T-helper 2 cell (primary cell): ENCODE measurements at regions not wholly inside any gene's neighbourhood (a gene's known extent, or its start where the extent isn't known, plus 50 kb on each side); places are given as distances from the start of the nearest gene placed in this dataset.
"Not testable (repeated sequence)": the region's sequence is repeated elsewhere in the genome, so short reads cannot be mapped to it uniquely, and the experiment has no call there.

ENCODE experiments used
- DNase-seq, 5 experiments: peaks; one replicate each; pipeline versions ENCODE4 v3.0.0 to v3.0.0-alpha.2; 2012 to 2022

DNA sequence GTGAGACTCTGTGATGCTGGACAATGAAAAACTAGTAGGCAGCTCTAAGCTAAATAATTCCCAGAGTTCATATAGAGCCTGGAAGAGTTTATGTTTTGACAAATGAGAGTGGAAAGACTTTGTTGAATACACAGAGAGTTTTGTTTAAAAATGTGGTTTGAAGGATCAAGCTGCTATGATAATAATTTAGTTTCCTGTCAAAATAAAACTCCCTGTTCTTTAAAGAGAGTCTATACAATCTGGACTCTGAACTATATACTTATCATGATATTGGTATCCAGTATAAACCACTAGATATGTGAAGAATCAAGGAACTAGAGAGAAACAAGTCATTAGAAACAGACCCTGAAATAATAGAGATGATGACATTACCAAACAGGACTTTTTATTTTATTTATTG is 158.6 kb downstream of the C4orf33 start:
- no peak for DNase-seq

DNA sequence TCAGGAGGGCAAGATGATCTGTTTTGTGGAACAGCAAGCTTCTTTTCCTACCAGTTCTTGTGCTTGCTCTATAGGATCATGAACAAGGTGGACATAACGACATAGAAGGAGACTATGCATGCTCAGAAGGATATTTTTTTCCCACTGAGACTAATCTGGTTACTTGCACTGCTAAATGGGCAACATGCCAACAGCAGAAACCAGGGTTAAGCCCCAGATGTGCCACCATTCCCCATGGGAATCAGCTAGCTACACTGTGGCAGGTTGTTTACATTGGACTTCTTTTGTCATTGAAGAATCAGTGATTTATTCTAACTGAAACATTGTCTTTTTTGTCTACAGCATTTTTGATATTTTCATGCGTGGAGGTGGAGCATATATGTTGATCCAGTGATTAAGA is 165.6 kb downstream of the C4orf33 start:
- no peak for DNase-seq

DNA sequence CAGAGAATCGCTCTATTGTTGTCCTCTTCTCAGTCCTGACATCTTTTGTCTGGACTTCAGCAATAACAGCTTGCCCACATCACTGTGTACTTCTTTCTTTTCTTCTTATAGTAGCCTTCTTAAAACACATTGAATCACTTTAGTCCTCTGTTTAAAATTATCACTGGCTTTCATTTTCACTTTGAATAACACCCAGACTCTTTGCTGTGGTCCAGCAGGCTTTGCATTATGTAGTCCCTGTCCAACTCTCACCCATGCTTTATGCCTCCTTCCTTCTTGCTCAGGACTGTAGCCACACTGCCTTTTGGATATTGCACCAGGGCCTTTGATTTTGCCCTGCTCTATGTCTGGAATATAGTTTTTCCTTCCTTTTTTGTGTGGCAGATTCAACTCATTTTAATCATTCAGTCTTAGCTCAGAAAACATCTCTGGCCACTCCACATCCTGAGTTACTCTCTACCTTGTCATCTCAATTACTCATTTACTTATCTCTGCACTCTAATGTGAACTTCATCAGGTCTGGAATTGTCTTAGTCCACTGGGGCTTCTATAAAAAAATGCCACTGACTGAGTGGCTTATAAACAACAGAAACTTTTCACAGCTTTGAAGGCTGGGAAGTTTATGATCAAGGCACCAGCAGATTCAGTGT is 168.2 kb downstream of the C4orf33 start:
- DNase-seq, result peak in 1 of 5 experiments; percentile 19

DNA sequence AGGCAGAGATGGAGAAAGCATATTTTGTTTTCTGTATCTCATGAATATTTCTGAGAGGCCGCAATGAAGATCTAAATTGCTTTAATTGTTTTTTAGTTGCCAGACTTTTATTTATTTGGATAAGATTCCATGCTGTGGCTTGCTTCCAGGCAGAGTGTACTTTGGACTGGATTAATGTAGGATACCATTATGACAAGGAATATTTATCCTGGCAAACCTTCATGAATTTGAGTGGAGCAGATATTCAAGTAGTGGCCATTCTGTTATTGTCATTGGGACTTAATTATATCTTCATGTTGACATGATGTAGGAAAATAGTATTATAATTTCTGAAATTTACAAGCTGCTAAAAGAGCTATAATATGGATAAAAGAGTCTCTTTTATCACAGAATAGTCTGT is 182.9 kb downstream of the C4orf33 start:
- no peak for DNase-seq

DNA sequence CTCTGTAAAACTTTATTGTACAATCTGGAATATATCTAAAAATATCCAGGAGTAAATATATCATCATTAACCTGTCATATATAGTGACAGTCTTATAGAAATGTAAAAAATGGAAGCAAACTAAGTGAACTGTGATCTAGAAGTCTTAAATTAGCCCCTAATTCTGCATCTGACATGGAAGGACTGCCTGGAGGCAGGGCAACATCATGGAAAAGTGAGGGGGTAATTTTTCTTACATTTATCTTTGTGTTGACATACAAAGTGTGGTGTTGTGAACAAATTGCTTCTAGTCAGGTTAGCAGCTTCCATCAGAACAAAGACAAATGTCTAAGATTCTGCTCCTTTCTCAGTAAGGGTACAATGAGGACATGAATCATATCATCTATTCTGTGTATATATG is 186.3 kb downstream of the C4orf33 start:
- no peak for DNase-seq

DNA sequence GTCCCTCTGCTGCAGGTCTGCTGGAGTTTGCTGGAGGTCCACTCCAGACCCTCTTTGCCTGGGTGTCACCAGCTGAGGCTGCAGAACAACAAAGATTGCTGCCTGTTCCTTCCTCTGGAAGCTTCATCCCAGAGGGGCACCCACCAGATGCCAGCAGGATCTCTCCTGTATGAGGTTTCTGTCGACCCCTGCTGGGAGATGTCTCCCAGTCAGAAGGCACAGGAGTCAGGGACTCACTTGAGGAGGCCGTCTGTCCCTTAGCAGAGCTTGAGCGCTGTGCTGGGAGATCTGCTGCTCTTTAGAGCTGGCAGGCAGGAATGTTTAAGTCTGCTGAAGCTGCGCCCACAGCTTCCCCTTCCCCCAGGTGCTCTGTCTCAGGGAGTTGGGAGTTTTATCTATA is 196.2 kb downstream of the C4orf33 start:
- not testable (repeated sequence) for DNase-seq

DNA sequence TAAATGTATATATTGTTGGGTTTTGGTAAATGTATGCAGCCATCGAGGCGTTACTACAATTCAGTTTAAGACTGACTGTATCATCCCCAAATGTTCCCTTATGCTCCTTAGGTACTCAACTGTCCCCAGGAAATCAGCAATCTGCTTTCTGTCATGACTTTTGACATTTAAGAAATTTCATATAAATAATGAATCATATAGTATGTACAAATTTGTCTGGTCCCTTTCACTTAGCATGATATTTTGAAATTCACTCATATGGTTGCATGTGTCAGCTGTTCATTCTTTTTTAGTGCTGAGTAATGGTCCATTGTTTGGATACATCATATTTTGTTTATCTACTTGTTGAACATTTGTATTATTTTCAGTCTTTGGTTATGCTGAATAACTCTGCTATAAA is 218.8 kb downstream of the C4orf33 start:
- no peak for DNase-seq

DNA sequence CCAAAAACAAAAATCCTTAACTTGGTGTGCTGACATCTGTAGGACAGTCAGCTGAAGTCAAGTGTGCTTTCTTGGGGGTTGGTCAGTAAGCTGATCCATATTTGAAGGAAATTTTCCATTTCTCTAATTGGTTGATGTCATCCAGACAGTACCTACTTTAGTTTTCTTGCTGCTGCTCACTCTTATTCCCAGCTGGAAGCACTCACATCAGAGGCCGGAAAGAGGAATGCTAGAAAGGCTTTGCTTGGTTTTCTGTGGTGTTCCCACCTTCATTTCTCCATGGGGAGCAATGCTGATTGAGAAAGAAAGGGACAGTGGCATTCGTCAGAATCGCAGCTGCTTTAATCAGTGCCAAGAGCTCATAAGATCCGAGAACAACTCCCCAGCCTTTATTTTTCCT is 227.0 kb downstream of the C4orf33 start:
- DNase-seq, result no peak

DNA sequence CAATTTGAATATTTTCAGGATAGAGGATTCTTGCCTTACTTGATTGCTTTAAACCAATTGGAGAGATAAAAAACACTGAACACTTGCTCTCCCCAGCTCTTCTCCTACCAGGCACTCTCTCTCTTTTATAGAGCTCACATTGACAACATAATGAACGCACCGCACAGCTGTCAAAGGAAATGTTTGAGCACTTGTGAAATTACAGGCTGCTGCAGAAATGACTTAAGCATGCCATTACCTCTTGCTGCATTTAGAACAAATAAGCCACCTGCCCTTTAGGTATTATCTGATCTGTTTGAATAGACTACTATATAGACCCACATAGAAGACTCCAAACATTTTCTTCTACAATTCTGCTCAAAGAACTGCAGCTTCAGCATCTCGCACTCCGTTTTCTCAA is 227.7 kb downstream of the C4orf33 start:
- no peak for DNase-seq

DNA sequence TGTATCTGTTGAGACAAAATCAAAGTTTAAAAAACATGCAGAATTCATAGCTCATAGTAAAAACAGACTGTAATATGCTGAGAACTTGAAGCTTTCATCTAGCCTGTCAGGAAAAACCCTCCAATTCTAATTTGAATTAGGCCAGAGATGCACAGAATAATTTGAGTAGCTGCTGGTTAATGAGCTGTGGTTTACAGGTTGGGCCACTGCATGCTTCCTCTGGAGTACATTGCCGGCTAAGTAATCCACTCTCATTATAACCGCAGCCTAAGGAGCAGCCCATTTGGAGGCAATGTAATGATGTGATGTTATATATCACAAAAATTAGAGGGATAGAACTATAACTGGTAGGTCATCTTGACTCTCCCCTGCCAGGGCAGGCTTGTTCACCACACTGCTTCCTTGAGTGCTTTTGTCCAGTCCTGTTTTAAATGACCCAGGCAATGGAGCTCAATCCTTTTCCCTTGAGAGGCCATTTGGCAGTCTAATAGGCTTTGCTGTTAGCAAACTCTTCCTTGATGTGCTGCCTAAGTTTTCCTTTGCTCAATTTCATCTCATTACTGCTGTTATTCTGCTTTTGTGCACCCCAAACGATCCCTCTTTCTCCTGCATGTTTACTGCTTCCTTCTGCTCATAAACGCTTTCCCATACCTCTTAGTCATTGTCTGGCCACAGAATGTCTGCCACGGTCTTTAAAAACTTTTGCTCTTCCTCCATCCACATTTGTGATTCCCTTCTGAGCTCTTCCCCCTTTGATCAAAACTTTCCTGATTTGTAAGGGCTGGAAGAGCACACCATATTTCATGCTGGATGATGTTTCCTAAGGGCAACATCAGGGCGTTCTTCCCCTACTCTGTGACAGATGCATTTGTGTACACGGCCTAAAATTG is 230.9 kb downstream of the C4orf33 start:
- DNase-seq, result no peak

DNA sequence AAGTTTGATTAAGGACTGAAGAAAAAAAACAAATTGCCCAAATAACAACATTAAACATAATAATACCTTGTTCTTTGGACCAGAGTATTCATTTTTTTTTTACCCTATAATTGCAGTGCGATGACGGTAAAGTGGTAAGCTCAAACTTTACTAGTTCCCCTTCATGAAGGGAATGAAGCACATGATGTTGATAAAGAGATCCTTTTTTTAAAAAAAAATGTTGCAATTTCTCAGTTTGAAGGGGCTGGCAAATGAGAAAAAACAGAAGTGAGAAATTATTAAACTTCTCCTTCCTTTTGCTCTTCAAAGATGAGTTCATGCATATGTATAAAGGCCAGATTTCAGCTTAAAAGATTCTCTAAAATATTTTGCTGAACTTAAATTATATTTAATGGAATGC is 231.7 kb downstream of the C4orf33 start:
- no peak for DNase-seq

DNA sequence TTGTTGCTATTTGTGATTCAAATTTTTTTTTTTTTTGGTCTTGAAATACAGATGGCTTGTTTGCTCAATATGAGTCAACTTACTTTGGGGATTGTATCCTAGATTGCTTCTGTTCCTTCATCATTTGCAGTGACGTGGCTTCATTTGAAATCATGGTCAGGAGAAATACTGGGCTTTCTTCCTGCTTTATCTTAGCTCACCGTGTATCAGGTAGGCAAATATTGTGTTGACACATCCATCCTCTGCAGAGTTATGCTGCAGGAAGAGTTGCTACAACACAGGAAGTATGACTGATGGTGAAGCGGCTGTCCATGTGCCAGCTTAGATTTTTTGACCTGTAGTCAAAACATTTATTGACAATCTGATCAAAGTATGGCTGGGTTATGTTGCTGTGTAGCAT is 232.2 kb downstream of the C4orf33 start:
- no peak for DNase-seq

DNA sequence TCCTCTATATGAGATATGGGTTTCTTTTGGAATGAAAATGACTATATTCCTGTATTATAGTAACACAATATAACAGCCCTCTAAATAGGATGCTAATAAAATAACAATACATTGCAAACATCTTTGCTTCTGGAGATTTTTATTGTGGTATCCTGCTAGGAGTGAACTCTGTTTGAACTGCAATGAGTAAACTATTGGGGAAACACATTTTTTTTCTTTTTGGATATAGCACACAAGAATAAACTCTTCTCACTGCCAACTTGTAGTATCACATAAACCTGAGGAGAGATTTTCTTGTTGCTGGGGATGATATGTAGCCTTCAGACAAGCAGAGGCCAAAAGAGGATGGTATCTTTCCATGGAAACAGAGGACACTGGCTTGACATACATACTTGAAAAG is 238.2 kb downstream of the C4orf33 start:
- no peak for DNase-seq

DNA sequence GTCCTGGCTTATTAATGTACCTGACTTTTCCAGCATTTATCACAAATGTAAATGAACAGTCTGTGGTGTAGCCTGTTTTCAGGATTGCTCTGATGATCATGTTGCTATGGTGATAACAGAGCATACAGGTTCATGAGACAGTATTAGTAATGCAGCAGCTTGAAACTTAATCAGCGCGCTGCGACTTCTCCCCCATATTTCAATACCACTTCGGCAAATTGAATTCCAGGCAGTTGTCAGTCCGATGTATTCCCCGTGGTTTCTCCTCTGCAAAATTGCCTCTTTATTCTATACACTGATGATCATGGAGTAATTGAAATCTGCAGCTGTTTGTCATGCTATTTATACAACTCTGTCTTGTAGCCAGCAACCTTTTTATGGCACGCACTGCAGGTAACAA is 239.3 kb downstream of the C4orf33 start:
- no peak for DNase-seq

DNA sequence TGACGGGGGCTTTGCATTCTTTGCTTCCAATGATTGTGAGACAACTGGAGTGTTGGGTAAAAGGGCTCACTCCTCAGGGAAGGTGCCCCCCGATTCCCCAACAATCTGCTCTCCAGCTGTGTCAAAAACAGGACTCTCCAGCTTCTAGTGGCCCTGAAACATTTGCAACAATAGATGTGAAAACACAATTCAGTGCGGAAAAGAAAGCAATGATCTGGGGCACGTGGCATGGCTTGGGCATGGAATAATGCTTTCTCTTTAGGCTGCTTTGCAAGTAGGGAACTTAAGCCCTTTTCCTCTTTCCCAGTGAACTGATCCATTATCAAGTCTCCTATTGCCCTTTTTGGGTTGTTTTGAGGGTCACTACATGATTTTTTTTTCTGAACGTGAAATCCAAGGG is 239.9 kb downstream of the C4orf33 start:
- no peak for DNase-seq

DNA sequence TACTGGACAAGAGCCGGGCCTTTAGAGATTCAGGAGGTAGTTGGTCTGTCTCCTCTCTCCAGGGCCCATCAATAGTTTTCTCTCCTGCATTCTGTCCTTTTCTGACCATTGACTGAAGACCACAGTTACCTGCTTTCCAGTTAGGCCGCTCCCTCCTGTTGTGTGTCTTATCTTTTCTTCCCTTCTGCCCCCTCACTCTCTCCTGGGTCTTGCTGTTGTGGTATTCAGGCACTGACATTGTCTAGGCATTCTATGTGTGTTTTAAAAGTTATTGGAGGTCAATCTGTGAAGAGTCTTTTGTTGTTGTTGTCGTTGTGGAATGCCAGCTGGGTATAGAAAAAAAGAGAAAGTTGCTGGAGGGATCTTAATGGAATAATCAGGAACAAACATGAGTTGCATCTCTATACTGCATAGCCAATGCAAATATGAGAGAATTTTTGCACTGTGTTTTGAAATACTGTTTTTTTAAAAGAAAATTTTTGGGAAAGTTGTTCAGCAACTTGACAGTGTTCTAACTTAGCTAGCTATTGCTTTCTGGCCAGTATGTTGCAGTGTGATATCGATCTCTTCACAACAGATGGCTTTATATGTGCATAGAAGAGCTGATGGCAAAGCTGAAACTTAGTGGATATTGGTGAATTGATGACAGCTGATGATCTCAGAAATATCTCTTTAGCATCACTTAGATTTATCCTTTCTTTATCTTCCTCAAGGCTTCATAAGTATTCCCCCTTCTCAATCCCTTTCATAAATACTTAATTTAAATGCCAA is 240.7 kb downstream of the C4orf33 start:
- DNase-seq, result no peak

DNA sequence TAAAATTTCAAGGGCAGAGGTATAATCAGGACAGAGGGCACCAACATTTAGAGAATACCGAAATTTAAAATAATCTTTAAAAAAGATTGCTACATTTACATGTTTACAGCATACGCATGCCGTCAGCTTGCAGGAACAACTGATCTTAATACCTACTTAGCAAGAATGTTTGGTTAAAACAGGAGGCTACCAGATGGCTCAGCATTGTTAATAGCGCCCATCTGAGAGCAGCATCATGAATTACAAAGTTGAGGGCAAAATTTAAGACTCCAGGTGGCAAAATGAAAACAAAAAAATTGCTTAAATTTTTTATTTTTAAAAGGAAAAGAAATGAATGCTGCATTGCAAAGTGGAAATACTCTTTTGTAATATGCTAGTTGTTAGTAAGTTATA is 241.3 kb downstream of the C4orf33 start:
- no peak for DNase-seq

DNA sequence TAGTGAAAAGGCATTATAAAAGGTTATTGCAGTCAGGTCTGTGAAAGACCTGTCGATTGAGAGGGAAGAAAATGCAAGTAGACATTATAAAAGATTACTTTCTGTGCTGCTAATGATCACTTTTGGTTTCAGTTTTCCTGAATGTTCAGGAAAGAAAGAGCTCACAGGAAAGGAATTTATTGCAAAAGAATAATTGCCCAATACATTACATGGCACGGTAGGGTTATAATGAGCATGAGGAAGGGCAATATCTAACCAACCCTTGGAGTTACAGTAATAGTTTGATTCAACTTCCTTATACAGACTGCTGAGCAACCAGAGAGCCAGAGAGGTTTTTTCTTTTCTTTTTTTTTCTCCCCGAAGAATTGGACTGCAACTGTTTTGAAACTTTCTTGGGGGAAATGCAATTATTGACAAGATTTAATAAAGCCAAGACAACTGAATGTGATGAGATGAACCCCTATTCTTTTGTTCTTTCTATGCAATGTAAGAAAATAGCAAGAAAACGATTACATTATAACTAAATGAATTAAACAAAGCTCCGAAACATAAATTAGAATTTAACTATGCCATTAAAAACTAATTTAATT is 247.0 kb downstream of the C4orf33 start:
- no peak for DNase-seq

DNA sequence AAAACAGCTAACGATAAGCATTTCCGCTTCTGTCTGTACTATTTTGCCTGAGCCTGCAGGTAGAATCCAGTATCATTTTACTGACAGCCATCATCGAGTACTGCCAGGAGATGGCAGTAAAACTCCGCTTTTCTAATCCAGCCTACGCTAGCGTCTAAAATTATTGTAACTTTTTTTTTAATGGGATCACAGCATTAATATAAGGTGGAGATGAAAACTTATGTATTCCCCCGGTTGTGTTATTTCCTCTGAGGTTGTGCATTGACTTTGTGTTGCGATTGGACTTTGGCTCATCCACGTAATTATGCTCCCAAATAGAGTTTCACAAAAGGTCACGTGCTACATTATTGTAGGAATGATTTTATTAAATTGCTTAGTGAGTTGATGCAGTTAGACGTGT is 248.1 kb downstream of the C4orf33 start:
- DNase-seq, result peak in 1 of 5 experiments; percentile 11

DNA sequence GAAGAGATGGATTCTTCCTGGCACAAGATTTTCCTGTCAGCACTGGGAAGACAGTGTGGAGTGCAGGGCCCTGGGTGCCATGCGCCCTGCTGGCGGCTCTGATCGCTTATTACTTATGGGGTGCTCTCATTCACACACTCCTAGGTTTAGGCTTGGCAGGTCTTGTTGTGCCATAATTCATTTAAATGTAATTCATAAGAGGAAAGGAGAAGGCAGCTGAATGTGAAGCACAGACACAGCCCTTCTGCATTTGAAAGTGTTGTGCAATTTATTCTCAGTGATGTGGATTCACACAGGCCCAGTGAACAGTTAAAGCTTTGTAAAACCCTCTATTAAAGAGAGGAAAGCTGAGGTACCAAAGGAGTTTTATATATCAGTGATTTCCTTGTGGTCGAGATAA is 249.7 kb downstream of the C4orf33 start:
- DNase-seq, result no peak

DNA sequence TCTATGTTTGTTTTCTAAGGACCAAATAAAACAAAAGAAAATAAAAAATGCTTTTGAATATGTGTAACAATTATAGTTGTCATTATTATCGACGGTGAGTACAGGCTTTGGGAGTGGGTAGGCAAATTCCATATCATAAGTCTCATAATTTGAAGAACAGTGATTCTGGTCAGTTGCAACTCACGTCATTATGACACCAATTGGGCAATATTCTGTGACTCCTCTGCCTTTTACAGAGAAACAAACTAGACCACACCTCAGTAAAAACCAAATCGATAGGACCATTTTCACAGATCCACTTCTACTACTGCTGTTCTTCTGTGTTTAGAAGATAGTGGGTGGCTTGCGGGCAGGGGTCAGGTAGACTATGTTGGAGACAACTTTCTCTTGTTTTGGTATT is 250.1 kb downstream of the C4orf33 start:
- no peak for DNase-seq

DNA sequence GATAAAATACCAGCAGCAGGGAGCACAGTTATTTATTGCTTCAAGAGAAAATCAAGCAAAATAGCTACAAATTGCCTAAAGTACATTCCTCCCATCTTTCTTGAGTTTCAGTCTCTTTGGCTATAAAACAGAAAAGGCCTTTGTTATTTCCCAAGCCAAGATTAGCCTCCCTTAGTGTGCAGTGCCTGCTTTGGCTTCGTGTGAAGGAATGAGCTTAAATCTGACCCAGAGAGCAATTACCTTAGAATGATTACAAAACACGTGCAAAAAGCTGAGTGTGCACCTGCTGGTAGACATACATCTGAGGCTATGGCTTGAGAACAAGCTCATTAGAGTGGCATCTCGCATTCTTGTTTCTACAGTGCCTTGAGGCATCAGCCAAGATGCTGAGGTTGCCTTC is 250.8 kb downstream of the C4orf33 start:
- no peak for DNase-seq
